ENCODE measurements at regions not wholly inside any gene's neighbourhood (a gene's known extent, or its start where the extent isn't known, plus 50 kb on each side); places are given as distances from the start of the nearest gene placed in this dataset.

DNA sequence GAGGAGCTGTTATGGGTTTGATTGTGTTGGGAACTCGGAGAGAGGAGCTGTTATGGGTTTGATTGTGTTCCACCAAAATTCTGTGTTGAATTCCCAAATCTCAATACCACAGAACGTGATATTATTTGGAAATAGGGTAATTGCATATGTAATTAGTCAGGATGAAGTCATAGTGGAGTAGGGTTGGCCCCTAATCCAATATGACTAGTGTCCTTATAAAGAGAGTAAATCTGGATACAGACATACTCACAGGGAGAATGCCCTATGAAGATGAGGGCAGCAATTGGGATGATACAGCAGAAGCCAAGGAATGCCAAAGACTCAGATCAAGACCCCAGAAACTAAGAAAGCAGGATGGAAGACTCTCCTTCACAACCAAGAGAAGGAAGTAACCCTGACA is 1023.2 kb upstream of the ZEB2 start:
- TF ChIP-seq, protein P1, sequence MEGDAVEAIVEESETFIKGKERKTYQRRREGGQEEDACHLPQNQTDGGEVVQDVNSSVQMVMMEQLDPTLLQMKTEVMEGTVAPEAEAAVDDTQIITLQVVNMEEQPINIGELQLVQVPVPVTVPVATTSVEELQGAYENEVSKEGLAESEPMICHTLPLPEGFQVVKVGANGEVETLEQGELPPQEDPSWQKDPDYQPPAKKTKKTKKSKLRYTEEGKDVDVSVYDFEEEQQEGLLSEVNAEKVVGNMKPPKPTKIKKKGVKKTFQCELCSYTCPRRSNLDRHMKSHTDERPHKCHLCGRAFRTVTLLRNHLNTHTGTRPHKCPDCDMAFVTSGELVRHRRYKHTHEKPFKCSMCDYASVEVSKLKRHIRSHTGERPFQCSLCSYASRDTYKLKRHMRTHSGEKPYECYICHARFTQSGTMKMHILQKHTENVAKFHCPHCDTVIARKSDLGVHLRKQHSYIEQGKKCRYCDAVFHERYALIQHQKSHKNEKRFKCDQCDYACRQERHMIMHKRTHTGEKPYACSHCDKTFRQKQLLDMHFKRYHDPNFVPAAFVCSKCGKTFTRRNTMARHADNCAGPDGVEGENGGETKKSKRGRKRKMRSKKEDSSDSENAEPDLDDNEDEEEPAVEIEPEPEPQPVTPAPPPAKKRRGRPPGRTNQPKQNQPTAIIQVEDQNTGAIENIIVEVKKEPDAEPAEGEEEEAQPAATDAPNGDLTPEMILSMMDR (IDR thresholded peaks at IDR 0.05), result no peak
- no peak for TF ChIP-seq POLR2A (IDR thresholded peaks at IDR 0.05)
